Osteoblast (primary cell): ENCODE measurements at regions not wholly inside any gene's neighbourhood (a gene's known extent, or its start where the extent isn't known, plus 50 kb on each side); places are given as distances from the start of the nearest gene placed in this dataset.

Experiments used
- DNase-seq: peaks from one replicate; pipeline ENCODE4 v3.0.0; 2011; ENCODE audit warnings: low spot score, mixed read lengths; ENCODE audit not compliant: insufficient read length; ENCODE audit errors: missing footprints
- H2AFZ ChIP-seq: 2 replicates; pipeline ENCODE4 v1.6.0; 2011; ENCODE audit warnings: mild to moderate bottlenecking, low read length
- H3K27ac ChIP-seq: 2 replicates; pipeline ENCODE4 v1.5.1; 2011; ENCODE audit warnings: mild to moderate bottlenecking, low read depth, low read length, moderate library complexity
- H3K27me3 ChIP-seq: 2 replicates; pipeline ENCODE4 v1.6.0; 2012; ENCODE audit warnings: mild to moderate bottlenecking, control low read depth, inconsistent platforms, low read length, moderate library complexity; ENCODE audit not compliant: insufficient read depth
- H3K36me3 ChIP-seq: 2 replicates; pipeline ENCODE4 v1.5.1; 2011; ENCODE audit warnings: mild to moderate bottlenecking, low read length, control low read depth, moderate library complexity; ENCODE audit not compliant: insufficient read depth
- H3K4me1 ChIP-seq: 2 replicates; pipeline ENCODE4 v1.5.1; 2011; ENCODE audit warnings: mild to moderate bottlenecking, low read length, control low read depth, moderate library complexity; ENCODE audit not compliant: insufficient read depth
- H3K4me2 ChIP-seq: 2 replicates; pipeline ENCODE4 v1.6.0; 2011; ENCODE audit warnings: mild to moderate bottlenecking, low read length; ENCODE audit not compliant: insufficient read depth
- H3K4me3 ChIP-seq: fragments of 200-600 bp; sonication (generic); 3 replicates; pipeline ENCODE4 v1.5.1; 2012; ENCODE audit warnings: mild to moderate bottlenecking, low read length, inconsistent platforms; ENCODE audit not compliant: insufficient read depth
- H3K79me2 ChIP-seq: 2 replicates; pipeline ENCODE4 v1.6.0; 2012; ENCODE audit warnings: mild to moderate bottlenecking, low read length, control low read depth, inconsistent platforms; ENCODE audit not compliant: insufficient read depth
- H3K9me3 ChIP-seq: 2 replicates; pipeline ENCODE4 v1.5.1; 2011; ENCODE audit warnings: low read depth, low read length, control low read depth
- H4K20me1 ChIP-seq: 2 replicates; pipeline ENCODE4 v1.6.0; 2012; ENCODE audit warnings: mild to moderate bottlenecking, low read length, control low read depth; ENCODE audit not compliant: insufficient read depth
- CTCF ChIP-seq: IDR thresholded peaks from 2 replicates; pipeline ENCODE4 v1.5.1; 2011; ENCODE audit warnings: mild to moderate bottlenecking, low read depth, low read length, moderate library complexity; ENCODE audit errors: extremely low read depth

DNA sequence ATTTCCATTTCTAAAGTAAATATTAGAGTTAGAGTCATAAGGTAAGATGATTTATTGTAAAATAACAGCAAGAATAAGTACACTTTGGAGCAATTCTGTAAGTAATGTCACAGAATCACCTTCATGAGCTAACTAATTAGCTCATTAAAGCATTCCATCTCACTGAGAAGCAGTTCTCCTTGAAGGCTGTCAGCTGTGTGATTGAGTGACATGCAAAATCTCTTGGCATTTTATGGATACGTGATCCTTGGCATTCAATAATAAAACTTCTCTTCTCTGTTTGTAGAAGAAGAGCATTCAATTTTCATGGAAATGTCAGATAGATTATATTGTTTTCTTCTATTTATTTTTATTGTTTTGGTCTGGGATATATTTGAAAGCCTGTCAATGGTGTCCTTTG is 1389.3 kb downstream of the GATA3 start:
- no peak for TF ChIP-seq CTCF
- no peaks in the 10 kb centered on the region for H4K20me1 ChIP-seq
- H2AFZ ChIP-seq: no peak overlapping the region
- H3K27ac ChIP-seq: no peak overlapping the region
- no peak overlapping the region for H3K4me2 ChIP-seq
- no peaks in the 10 kb centered on the region for H3K4me1 ChIP-seq
- no peak overlapping the region for H3K4me3 ChIP-seq
- DNase-seq: no peak
- H3K79me2 ChIP-seq: no peaks in the 10 kb centered on the region
- H3K27me3 ChIP-seq: no peaks in the 10 kb centered on the region
- peaks cover 4% of the 10 kb centered on the region for H3K9me3 ChIP-seq
- H3K36me3 ChIP-seq: no peaks in the 10 kb centered on the region

DNA sequence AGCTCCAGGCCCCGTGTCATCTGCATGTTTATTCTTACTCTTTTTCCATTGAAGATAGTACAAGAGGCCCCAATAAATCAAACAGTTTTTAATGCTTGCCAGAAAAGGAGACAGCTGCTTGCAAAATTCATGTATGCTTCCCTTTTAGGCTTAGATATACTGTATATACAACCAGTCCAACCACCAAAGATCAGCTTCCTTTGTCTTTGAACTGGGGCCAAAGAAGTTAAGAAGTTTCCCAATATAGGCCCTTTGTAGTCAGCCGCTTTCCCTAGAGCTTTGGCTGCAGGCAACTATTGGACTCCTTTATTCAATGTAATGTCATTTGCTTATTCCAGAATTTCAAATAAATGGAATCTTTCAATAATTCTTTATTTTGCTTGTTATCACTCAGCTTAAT is 1395.0 kb downstream of the GATA3 start:
- H4K20me1 ChIP-seq: no peaks in the 10 kb centered on the region
- no peaks in the 10 kb centered on the region for H3K27me3 ChIP-seq
- no peaks in the 10 kb centered on the region for H3K4me1 ChIP-seq
- H3K4me3 ChIP-seq: no peak overlapping the region
- no peaks in the 10 kb centered on the region for H3K36me3 ChIP-seq
- no peak overlapping the region for H3K4me2 ChIP-seq
- H3K27ac ChIP-seq: no peak overlapping the region
- no peak for TF ChIP-seq CTCF
- no peak overlapping the region for H2AFZ ChIP-seq
- no peak for DNase-seq
- H3K79me2 ChIP-seq: no peaks in the 10 kb centered on the region
- H3K9me3 ChIP-seq: no peaks in the 10 kb centered on the region

GRCh38 chr10:9450801-9451200 is 1396.3 kb downstream of the GATA3 start:
- H2AFZ ChIP-seq: no peak overlapping the region
- no peaks in the 10 kb centered on the region for H3K79me2 ChIP-seq
- H3K4me2 ChIP-seq: no peak overlapping the region
- H3K9me3 ChIP-seq: no peaks in the 10 kb centered on the region
- no peaks in the 10 kb centered on the region for H3K36me3 ChIP-seq
- no peak overlapping the region for H3K4me3 ChIP-seq
- H3K27me3 ChIP-seq: no peaks in the 10 kb centered on the region
- no peak for DNase-seq
- H3K27ac ChIP-seq: no peak overlapping the region
- no peak for TF ChIP-seq CTCF
- no peaks in the 10 kb centered on the region for H3K4me1 ChIP-seq
- H4K20me1 ChIP-seq: no peaks in the 10 kb centered on the region

- H3K27ac ChIP-seq: no peak overlapping the region
- H3K36me3 ChIP-seq: no peaks in the 10 kb centered on the region
- TF ChIP-seq CTCF: no peak
- no peaks in the 10 kb centered on the region for H3K4me1 ChIP-seq
- H3K4me2 ChIP-seq: no peak overlapping the region
- H2AFZ ChIP-seq: no peak overlapping the region
- H4K20me1 ChIP-seq: no peaks in the 10 kb centered on the region
- H3K79me2 ChIP-seq: no peaks in the 10 kb centered on the region
- no peaks in the 10 kb centered on the region for H3K9me3 ChIP-seq
- H3K27me3 ChIP-seq: no peaks in the 10 kb centered on the region
- no peak overlapping the region for H3K4me3 ChIP-seq
- no peak for DNase-seq
Observed at GRCh38 chr10:9451211-9451773, 1396.8 kb downstream of the GATA3 start.
